ENCODE measurements at regions not wholly inside any gene's neighbourhood (a gene's known extent, or its start where the extent isn't known, plus 50 kb on each side); places are given as distances from the start of the nearest gene placed in this dataset.

DNA sequence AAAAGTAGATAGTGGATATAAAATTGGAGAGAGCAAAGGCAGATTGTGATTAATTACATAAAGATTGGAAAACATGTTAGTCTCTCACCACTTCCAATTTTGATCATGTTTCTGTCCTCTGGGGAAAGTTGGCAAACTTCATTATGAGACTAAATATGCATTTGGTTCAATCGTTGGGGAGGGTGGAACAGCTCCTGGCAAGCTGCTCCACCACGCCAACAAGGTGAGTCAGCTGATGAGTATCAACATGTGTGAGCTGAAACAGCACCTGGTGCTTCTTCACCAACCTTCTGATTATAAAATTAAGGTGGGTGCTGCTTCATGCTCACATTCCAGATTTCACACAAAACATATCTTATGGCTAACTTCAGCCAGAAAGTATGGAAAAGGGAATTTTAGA lies 1784.6 kb downstream of the SLITRK5 start:
- TF ChIP-seq, protein P1, sequence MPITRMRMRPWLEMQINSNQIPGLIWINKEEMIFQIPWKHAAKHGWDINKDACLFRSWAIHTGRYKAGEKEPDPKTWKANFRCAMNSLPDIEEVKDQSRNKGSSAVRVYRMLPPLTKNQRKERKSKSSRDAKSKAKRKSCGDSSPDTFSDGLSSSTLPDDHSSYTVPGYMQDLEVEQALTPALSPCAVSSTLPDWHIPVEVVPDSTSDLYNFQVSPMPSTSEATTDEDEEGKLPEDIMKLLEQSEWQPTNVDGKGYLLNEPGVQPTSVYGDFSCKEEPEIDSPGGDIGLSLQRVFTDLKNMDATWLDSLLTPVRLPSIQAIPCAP (CRISPR knock-in tag; IDR thresholded peaks at IDR 0.05): no peak
- TF ChIP-seq, protein P2, sequence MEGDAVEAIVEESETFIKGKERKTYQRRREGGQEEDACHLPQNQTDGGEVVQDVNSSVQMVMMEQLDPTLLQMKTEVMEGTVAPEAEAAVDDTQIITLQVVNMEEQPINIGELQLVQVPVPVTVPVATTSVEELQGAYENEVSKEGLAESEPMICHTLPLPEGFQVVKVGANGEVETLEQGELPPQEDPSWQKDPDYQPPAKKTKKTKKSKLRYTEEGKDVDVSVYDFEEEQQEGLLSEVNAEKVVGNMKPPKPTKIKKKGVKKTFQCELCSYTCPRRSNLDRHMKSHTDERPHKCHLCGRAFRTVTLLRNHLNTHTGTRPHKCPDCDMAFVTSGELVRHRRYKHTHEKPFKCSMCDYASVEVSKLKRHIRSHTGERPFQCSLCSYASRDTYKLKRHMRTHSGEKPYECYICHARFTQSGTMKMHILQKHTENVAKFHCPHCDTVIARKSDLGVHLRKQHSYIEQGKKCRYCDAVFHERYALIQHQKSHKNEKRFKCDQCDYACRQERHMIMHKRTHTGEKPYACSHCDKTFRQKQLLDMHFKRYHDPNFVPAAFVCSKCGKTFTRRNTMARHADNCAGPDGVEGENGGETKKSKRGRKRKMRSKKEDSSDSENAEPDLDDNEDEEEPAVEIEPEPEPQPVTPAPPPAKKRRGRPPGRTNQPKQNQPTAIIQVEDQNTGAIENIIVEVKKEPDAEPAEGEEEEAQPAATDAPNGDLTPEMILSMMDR (IDR thresholded peaks at IDR 0.05): no peak
- TF ChIP-seq, protein P3, sequence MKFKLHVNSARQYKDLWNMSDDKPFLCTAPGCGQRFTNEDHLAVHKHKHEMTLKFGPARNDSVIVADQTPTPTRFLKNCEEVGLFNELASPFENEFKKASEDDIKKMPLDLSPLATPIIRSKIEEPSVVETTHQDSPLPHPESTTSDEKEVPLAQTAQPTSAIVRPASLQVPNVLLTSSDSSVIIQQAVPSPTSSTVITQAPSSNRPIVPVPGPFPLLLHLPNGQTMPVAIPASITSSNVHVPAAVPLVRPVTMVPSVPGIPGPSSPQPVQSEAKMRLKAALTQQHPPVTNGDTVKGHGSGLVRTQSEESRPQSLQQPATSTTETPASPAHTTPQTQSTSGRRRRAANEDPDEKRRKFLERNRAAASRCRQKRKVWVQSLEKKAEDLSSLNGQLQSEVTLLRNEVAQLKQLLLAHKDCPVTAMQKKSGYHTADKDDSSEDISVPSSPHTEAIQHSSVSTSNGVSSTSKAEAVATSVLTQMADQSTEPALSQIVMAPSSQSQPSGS (CRISPR knock-in tag; IDR thresholded peaks at IDR 0.05; ENCODE audit: borderline replicate concordance, low read depth): no peak
- TF ChIP-seq GRHL2 (CRISPR knock-in tag; IDR thresholded peaks at IDR 0.05; ENCODE audit: insufficient replicate concordance, severe bottlenecking) (no peak), MYBL2 (CRISPR knock-in tag; IDR thresholded peaks at IDR 0.05) (no peak), ESRRA (CRISPR knock-in tag; IDR thresholded peaks at IDR 0.05; ENCODE audit: borderline replicate concordance) (no peak), JUN (CRISPR knock-in tag; IDR thresholded peaks at IDR 0.05) (no peak), SMAD3 (CRISPR knock-in tag; IDR thresholded peaks at IDR 0.05; ENCODE audit: borderline replicate concordance) (no peak), TCF7 (CRISPR knock-in tag; IDR thresholded peaks at IDR 0.05; ENCODE audit: low read depth) (no peak)
- TF ChIP-seq, protein P4, sequence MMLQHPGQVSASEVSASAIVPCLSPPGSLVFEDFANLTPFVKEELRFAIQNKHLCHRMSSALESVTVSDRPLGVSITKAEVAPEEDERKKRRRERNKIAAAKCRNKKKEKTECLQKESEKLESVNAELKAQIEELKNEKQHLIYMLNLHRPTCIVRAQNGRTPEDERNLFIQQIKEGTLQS (CRISPR knock-in tag; conservative IDR thresholded peaks at IDR 0.05): no peak
- TF ChIP-seq, protein P5, sequence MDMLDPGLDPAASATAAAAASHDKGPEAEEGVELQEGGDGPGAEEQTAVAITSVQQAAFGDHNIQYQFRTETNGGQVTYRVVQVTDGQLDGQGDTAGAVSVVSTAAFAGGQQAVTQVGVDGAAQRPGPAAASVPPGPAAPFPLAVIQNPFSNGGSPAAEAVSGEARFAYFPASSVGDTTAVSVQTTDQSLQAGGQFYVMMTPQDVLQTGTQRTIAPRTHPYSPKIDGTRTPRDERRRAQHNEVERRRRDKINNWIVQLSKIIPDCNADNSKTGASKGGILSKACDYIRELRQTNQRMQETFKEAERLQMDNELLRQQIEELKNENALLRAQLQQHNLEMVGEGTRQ (CRISPR knock-in tag; IDR thresholded peaks at IDR 0.05): no peak
- TF ChIP-seq, protein P6, sequence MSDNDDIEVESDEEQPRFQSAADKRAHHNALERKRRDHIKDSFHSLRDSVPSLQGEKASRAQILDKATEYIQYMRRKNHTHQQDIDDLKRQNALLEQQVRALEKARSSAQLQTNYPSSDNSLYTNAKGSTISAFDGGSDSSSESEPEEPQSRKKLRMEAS (CRISPR knock-in tag; IDR thresholded peaks at IDR 0.05): no peak
- TF ChIP-seq, protein P7, sequence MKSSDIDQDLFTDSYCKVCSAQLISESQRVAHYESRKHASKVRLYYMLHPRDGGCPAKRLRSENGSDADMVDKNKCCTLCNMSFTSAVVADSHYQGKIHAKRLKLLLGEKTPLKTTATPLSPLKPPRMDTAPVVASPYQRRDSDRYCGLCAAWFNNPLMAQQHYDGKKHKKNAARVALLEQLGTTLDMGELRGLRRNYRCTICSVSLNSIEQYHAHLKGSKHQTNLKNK (CRISPR knock-in tag; IDR thresholded peaks at IDR 0.05): no peak
